Activated CD8-positive, alpha-beta T cell treated with anti-CD3 and anti-CD28 coated beads for 36 hours (primary cell): ENCODE measurements at regions not wholly inside any gene's neighbourhood (a gene's known extent, or its start where the extent isn't known, plus 50 kb on each side); places are given as distances from the start of the nearest gene placed in this dataset.
"Not testable (repeated sequence)": the region's sequence is repeated elsewhere in the genome, so short reads cannot be mapped to it uniquely, and the experiment has no call there.

Experiments
- ATAC-seq: fragments of 200-7000 bp; cut with Tn5 transposase; one replicate; pipeline ENCODE4 v1.10.0; 2021; ENCODE audit warnings: mild to moderate bottlenecking, moderate library complexity
- CTCF ChIA-PET: fragments of 350-600 bp; sonication (Branson Sonifier 250); formaldehyde crosslinking; loops from one replicate; lab custom pipeline; 2021; ENCODE audit warnings: antibody characterized with exemption; lab: Charles Lee
- POLR2A ChIA-PET: fragments of 350-600 bp; sonication (Branson Sonifier 250); formaldehyde crosslinking; loops from one replicate; lab custom pipeline; 2021; ENCODE audit warnings: antibody characterized with exemption; lab: Charles Lee
- DNase-seq: peaks from one replicate; pipeline ENCODE4 v3.0.0-alpha.2; 2020
- H3K27ac Mint-ChIP-seq: one replicate; pipeline ENCODE4 v1.8.0; 2021; ENCODE audit warnings: mild to moderate bottlenecking, mixed read lengths
- H3K27me3 Mint-ChIP-seq: one replicate; pipeline ENCODE4 v1.8.0; 2021; ENCODE audit warnings: mixed read lengths
- H3K36me3 Mint-ChIP-seq: one replicate; pipeline ENCODE4 v1.8.0; 2021; ENCODE audit warnings: low read depth, mixed read lengths
- H3K4me1 Mint-ChIP-seq: one replicate; pipeline ENCODE4 v1.8.0; 2021; ENCODE audit warnings: low read depth, mixed read lengths
- H3K4me3 Mint-ChIP-seq: one replicate; pipeline ENCODE4 v1.8.0; 2021; ENCODE audit warnings: mild to moderate bottlenecking, moderate library complexity, mixed read lengths
- H3K9me3 Mint-ChIP-seq: one replicate; pipeline ENCODE4 v1.8.0; 2021; ENCODE audit warnings: mixed read lengths
- intact Hi-C: fragments of 100-400 bp; cut with micrococcal nuclease; formaldehyde crosslinking; loops from one replicate; pipeline ENCODE4 v1.10.0; 2022

DNA sequence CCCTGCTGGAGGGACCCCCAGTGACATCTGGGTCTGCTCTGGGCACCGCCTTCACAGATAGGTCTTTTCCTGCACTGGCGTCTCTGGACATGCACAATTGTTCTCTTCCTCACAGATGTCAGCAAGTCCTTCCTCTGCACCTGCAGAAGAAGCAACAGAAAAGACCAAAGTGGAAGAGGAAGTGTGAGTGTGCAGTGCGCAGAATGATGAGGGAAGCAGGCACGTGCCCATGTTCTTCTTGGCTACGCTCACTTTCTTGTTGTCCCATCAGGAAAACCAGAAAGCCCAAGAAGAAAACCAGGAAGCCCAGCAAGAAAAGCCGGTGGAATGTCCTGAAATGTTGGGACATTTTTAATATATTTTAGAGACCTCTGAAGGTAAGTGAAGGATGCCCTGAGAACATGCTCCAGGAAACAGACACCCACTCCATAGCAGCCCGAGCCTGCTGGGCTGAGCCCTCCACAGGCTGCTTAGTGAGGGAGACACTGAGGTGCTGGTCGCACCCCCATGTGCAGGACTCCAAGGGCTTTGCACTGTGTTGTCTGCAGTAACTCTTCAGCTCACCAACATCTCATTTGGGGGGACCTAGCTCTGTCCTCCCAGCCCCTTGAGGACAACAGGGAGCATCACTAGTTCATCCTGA lies 50.8 kb upstream of the PROP1 start:
- H3K36me3 Mint-ChIP-seq, H3K4me3 Mint-ChIP-seq, POLR2A ChIA-PET, H3K4me1 Mint-ChIP-seq, H3K9me3 Mint-ChIP-seq, H3K27me3 Mint-ChIP-seq, DNase-seq, CTCF ChIA-PET, intact Hi-C loops: not testable (repeated sequence)
- peak; percentile 30 for ATAC-seq
- peak overlapping the region; percentile 54 for H3K27ac Mint-ChIP-seq

DNA sequence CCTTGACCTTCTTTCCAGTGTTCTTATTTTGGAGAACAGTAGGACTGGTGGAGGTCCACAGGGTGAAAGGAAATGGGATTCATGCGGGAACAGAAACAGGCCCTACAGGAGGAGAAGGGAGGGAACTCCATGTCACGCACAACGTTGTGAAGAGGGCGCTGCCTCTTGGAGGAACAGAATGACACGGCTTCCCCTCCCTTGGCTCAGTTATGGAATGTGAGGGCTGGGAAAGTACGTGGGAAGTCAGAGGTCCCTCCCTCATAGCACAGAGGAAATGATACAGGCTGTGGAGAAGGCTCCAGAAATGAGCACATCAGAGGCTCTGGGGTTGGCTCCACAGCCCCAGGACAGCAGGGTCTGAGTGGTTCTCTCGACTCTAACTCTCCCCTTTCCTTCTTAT lies 49.9 kb upstream of the PROP1 start:
- H3K4me1 Mint-ChIP-seq, H3K4me3 Mint-ChIP-seq, H3K27me3 Mint-ChIP-seq, ATAC-seq, H3K27ac Mint-ChIP-seq, DNase-seq, intact Hi-C loops, POLR2A ChIA-PET, CTCF ChIA-PET, H3K36me3 Mint-ChIP-seq, H3K9me3 Mint-ChIP-seq: not testable (repeated sequence)
